GM06990 (cell line): ENCODE measurements at regions not wholly inside any gene's neighbourhood (a gene's known extent, or its start where the extent isn't known, plus 50 kb on each side); places are given as distances from the start of the nearest gene placed in this dataset.

Experiments
- DNase-seq: peaks from one replicate; pipeline ENCODE4 v3.0.0-alpha.2; 2011; ENCODE audit not compliant: insufficient read length; ENCODE audit errors: extremely low read depth
- H3K27me3 ChIP-seq: replicated peaks from 2 replicates; pipeline ENCODE4 v1.6.0; 2011; ENCODE audit warnings: low read length; ENCODE audit not compliant: control insufficient read depth, insufficient read depth
- H3K36me3 ChIP-seq: 2 replicates; pipeline ENCODE4 v1.5.1; 2011; ENCODE audit warnings: low read length; ENCODE audit not compliant: control insufficient read depth, insufficient read depth
- H3K4me3 ChIP-seq: replicated peaks from 2 replicates; pipeline ENCODE4 v1.5.1; 2011; ENCODE audit warnings: low read depth, mild to moderate bottlenecking, control low read depth, low read length
- TF ChIP-seq, protein P1 (sequence below): IDR thresholded peaks from 2 replicates; pipeline ENCODE4 v1.5.1; 2011; ENCODE audit warnings: low read length, control low read depth, mild to moderate bottlenecking, inconsistent platforms; ENCODE audit not compliant: insufficient read depth, poor library complexity, severe bottlenecking

- Histone ChIP-seq H3K27me3 (no peaks in the 10 kb centered on the region), H3K4me3 (no peak overlapping the region), H3K36me3 (no peaks in the 10 kb centered on the region)
- TF ChIP-seq, protein P1, sequence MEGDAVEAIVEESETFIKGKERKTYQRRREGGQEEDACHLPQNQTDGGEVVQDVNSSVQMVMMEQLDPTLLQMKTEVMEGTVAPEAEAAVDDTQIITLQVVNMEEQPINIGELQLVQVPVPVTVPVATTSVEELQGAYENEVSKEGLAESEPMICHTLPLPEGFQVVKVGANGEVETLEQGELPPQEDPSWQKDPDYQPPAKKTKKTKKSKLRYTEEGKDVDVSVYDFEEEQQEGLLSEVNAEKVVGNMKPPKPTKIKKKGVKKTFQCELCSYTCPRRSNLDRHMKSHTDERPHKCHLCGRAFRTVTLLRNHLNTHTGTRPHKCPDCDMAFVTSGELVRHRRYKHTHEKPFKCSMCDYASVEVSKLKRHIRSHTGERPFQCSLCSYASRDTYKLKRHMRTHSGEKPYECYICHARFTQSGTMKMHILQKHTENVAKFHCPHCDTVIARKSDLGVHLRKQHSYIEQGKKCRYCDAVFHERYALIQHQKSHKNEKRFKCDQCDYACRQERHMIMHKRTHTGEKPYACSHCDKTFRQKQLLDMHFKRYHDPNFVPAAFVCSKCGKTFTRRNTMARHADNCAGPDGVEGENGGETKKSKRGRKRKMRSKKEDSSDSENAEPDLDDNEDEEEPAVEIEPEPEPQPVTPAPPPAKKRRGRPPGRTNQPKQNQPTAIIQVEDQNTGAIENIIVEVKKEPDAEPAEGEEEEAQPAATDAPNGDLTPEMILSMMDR, result no peak
- DNase-seq, result no peak
Observed at GRCh38 chr3:154981664-154982063, 98.5 kb upstream of the MME start.

DNA sequence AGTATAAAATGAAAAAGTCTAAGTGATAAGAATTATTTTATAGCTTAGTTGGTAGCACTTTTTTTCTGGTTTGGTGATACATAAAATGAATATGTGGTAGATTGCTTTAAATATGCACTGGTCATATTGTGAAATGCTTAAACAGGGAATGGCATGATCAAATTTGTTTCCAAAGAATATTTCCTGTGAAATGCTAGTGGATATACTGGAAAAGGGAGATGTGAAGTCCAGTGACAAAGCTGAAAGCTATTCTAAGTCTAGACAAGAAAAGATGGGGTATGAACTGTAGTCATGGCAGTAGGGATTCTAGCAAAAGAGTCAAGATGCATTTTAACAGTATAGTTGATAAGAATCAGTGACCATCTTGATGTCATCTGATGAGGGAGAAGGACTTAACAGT lies 98.9 kb upstream of the MME start:
- no peak for DNase-seq
- Histone ChIP-seq H3K36me3 (no peaks in the 10 kb centered on the region), H3K27me3 (no peaks in the 10 kb centered on the region), H3K4me3 (no peak overlapping the region)
- TF ChIP-seq, protein P1, result no peak

DNA sequence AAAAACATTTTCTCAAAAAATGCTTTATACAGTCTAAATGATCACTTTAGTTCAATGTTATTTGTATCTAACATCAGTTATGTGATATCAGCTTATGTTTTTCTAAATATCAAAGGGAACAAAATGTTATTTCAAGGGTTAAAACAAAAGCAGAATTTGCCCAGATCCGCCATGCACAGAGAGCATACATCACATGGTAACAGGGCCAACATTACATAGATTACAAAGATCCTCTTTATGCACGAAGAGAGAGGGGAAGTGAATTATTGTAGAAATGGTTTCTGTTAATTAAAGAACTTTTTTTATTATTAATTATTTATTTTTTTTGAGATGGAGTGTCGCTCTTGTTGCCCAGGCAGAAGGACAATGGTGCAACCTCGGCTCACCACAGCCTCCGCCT lies 100.8 kb upstream of the MME start:
- TF ChIP-seq, protein P1, result no peak
- no peak overlapping the region for H3K4me3 ChIP-seq
- no peaks in the 10 kb centered on the region for H3K36me3 ChIP-seq
- no peaks in the 10 kb centered on the region for H3K27me3 ChIP-seq
- DNase-seq, result no peak

DNA sequence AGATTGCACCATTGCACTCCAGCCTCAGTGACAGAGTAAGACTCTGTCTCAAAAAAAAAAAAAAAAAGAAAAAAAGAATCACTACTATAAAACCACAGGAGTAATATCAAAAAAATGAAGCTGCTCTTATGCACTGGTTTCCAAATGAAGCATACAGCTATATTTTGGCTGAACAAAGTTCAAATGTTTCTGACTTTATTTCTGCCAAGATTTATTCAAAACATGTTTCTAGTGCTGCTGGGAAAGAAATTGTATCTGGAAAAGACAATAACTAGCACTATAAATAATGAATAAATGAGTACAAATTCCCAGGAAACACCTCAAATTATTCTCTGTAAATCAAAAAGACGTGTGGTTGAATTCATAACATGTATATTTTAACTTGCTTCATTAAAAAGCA lies 102.5 kb upstream of the MME start:
- Histone ChIP-seq H3K36me3 (no peaks in the 10 kb centered on the region), H3K4me3 (no peak overlapping the region), H3K27me3 (no peaks in the 10 kb centered on the region)
- DNase-seq, result no peak
- TF ChIP-seq, protein P1, result no peak

GRCh38 chr3:154976072-154976983 lies 103.8 kb upstream of the MME start:
- H3K4me3 ChIP-seq, result no peak overlapping the region
- no peak for DNase-seq
- TF ChIP-seq, protein P1, result no peak
- no peaks in the 10 kb centered on the region for H3K27me3 ChIP-seq
- H3K36me3 ChIP-seq, result no peaks in the 10 kb centered on the region
